IPS DF 6.9 (cell line): ENCODE measurements at regions not wholly inside any gene's neighbourhood (a gene's known extent, or its start where the extent isn't known, plus 50 kb on each side); places are given as distances from the start of the nearest gene placed in this dataset.

ENCODE experiments used
- DNase-seq: peaks from one replicate; pipeline ENCODE4 v3.0.0-alpha.2; 2013; ENCODE audit warnings: low read depth, low spot score
- H3K27ac ChIP-seq: one replicate; pipeline ENCODE4 v1.5.1; 2013; ENCODE audit warnings: low read length, control low read depth
- H3K27me3 ChIP-seq: 2 replicates; pipeline ENCODE4 v1.6.1; 2013; ENCODE audit warnings: mild to moderate bottlenecking, low read length; ENCODE audit not compliant: control insufficient read depth, insufficient read depth
- H3K36me3 ChIP-seq: 2 replicates; pipeline ENCODE4 v1.6.1; 2013; ENCODE audit warnings: low read length; ENCODE audit not compliant: control insufficient read depth, insufficient read depth
- H3K4me1 ChIP-seq: 2 replicates; pipeline ENCODE4 v1.6.1; 2013; ENCODE audit warnings: low read length; ENCODE audit not compliant: control insufficient read depth, insufficient read depth
- H3K4me3 ChIP-seq: 2 replicates; pipeline ENCODE4 v1.5.1; 2013; ENCODE audit warnings: mild to moderate bottlenecking, low read length
- H3K9me3 ChIP-seq: 2 replicates; pipeline ENCODE4 v1.6.1; 2013; ENCODE audit warnings: low read length, inconsistent platforms; ENCODE audit not compliant: control insufficient read depth, insufficient read depth
- WGBS: extraction: QIAGEN DNeasy Blood & Tissue Kit; methylation state at CpG from one replicate; pipeline ENCODE4 v1.1.7; 2013; ENCODE audit warnings: mixed read lengths, missing lambda C conversion rate; ENCODE audit not compliant: insufficient read length, insufficient coverage; 5-methylcytosine and 5-hydroxymethylcytosine counted together

- H3K4me1 ChIP-seq: no peaks in the 10 kb centered on the region
- no peaks in the 10 kb centered on the region for H3K36me3 ChIP-seq
- H3K27me3 ChIP-seq: no peaks in the 10 kb centered on the region
- DNase-seq: no peak
- no peaks in the 10 kb centered on the region for H3K9me3 ChIP-seq
- H3K4me3 ChIP-seq: no peak overlapping the region
- H3K27ac ChIP-seq: no peak overlapping the region
- WGBS: no CpG with 5 or more reads among the region's 3 CpGs
Measured at GRCh38 chr1:113321771-113322387, 68.4 kb upstream of the MAGI3 start.

GRCh38 chr1:113322439-113322838, 67.9 kb upstream of the MAGI3 start:
- Histone ChIP-seq H3K4me3 (no peak overlapping the region), H3K36me3 (no peaks in the 10 kb centered on the region), H3K9me3 (no peaks in the 10 kb centered on the region), H3K27me3 (no peaks in the 10 kb centered on the region), H3K27ac (no peak overlapping the region), H3K4me1 (no peaks in the 10 kb centered on the region)
- DNase-seq: no peak
- WGBS: no CpG with 5 or more reads among the region's 1 CpG

GRCh38 chr1:113325022-113325421, 65.3 kb upstream of the MAGI3 start:
- Histone ChIP-seq H3K9me3 (no peaks in the 10 kb centered on the region), H3K36me3 (no peaks in the 10 kb centered on the region), H3K4me1 (no peaks in the 10 kb centered on the region), H3K27me3 (no peaks in the 10 kb centered on the region), H3K4me3 (no peak overlapping the region), H3K27ac (no peak overlapping the region)
- DNase-seq: no peak
- no CpG with 5 or more reads among the region's 3 CpGs for WGBS

GRCh38 chr1:113326976-113327375, 63.3 kb upstream of the MAGI3 start:
- no peaks in the 10 kb centered on the region for H3K4me1 ChIP-seq
- H3K4me3 ChIP-seq: no peak overlapping the region
- no peaks in the 10 kb centered on the region for H3K27me3 ChIP-seq
- H3K9me3 ChIP-seq: no peaks in the 10 kb centered on the region
- DNase-seq: no peak
- no peaks in the 10 kb centered on the region for H3K36me3 ChIP-seq
- no CpG with 5 or more reads among the region's 2 CpGs for WGBS
- no peak overlapping the region for H3K27ac ChIP-seq

DNA sequence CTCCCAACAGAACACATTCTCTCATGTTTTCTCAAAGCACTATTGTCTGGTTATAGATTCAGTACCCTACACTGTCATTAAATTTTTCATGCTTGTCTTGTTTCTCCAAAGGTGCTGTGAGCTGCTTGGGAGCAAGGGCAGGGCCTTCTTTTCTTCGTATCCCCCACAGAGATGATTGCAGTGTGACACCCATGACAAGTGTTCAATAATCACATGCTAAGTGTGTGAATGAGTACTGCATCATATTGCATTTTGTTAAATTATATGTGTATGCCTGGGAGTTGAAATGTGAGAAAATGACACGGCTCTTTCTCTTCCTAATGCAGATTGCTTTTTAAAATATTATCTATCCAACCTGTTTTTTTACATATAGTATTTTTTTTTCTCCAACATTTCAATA, 57.3 kb upstream of the MAGI3 start:
- H3K27me3 ChIP-seq: no peaks in the 10 kb centered on the region
- no peak overlapping the region for H3K27ac ChIP-seq
- H3K36me3 ChIP-seq: no peaks in the 10 kb centered on the region
- H3K4me1 ChIP-seq: no peaks in the 10 kb centered on the region
- no peak for DNase-seq
- no CpG with 5 or more reads among the region's 2 CpGs for WGBS
- no peak overlapping the region for H3K4me3 ChIP-seq
- H3K9me3 ChIP-seq: no peaks in the 10 kb centered on the region

DNA sequence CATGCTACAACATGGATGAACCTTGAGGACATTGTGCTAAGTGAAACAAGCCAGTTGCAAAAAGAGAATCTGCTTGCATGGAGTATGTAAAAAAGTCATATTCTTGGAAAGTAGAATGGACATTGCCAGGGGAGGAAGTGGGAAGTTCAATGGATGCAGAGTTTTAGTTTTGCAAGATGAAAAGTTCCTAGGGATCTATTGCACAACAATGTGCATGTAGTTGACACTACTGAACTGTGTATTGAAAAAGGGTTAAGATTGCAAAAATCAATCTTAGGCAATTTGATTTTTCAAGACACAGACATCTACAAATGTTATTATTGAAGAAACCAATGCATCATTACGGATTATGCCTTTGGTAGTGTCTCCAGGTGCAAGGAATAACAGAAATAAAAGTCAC, 50.3 kb upstream of the MAGI3 start:
- Histone ChIP-seq H3K9me3 (no peaks in the 10 kb centered on the region), H3K27me3 (no peaks in the 10 kb centered on the region), H3K27ac (no peak overlapping the region), H3K36me3 (no peaks in the 10 kb centered on the region), H3K4me1 (no peaks in the 10 kb centered on the region), H3K4me3 (no peak overlapping the region)
- no peak for DNase-seq
- whole genome bisulfite sequencing: no CpG with 5 or more reads among the region's 1 CpG
